IMR-90 (cell line): ENCODE measurements at regions not wholly inside any gene's neighbourhood (a gene's known extent, or its start where the extent isn't known, plus 50 kb on each side); places are given as distances from the start of the nearest gene placed in this dataset.

ENCODE experiments used
- BHLHE40 ChIP-seq: fragments of 150-350 bp; IDR thresholded peaks from 2 replicates; pipeline ENCODE4 v1.6.1; 2016; ENCODE audit warnings: mild to moderate bottlenecking, low read depth, low read length
- CEBPB ChIP-seq: IDR thresholded peaks from 2 replicates; pipeline ENCODE4 v1.6.1; 2012; ENCODE audit warnings: low read depth, low read length, improper control_type of control experiment
- CHD1 ChIP-seq: IDR thresholded peaks from 2 replicates; pipeline ENCODE4 v1.6.1; 2012; ENCODE audit warnings: low read depth, low read length, improper control_type of control experiment
- MAFK ChIP-seq: IDR thresholded peaks from 2 replicates; pipeline ENCODE4 v1.6.1; 2012; ENCODE audit warnings: low read depth, low read length, improper control_type of control experiment
- MAZ ChIP-seq: IDR thresholded peaks from 2 replicates; pipeline ENCODE4 v1.6.1; 2012; ENCODE audit warnings: low read depth, mild to moderate bottlenecking, low read length, improper control_type of control experiment, moderate library complexity, borderline replicate concordance
- MXI1 ChIP-seq: IDR thresholded peaks from 2 replicates; pipeline ENCODE4 v1.6.1; 2012; ENCODE audit warnings: low read depth, mild to moderate bottlenecking, low read length, moderate library complexity, borderline replicate concordance
- NFE2L2 ChIP-seq: fragments of 150-350 bp; IDR thresholded peaks from 2 replicates; pipeline ENCODE4 v1.6.1; 2016; ENCODE audit warnings: low read depth, mild to moderate bottlenecking, low read length
- POLR2A ChIP-seq: IDR thresholded peaks from 2 replicates; pipeline ENCODE4 v1.6.1; 2012; ENCODE audit warnings: mild to moderate bottlenecking, low read depth, low read length
- RAD21 ChIP-seq: IDR thresholded peaks from 2 replicates; pipeline ENCODE4 v1.6.1; 2012; ENCODE audit warnings: low read length, improper control_type of control experiment
- RFX5 ChIP-seq: IDR thresholded peaks from 2 replicates; pipeline ENCODE4 v1.8.0; 2012; ENCODE audit warnings: low read depth, mild to moderate bottlenecking, low read length, moderate library complexity
- SMC3 ChIP-seq: fragments of 150-350 bp; IDR thresholded peaks from 2 replicates; pipeline ENCODE4 v1.6.1; 2016; ENCODE audit warnings: low read depth, mild to moderate bottlenecking, antibody characterized with exemption, low read length, moderate library complexity
- TF ChIP-seq, protein P1 (sequence below): conservative IDR thresholded peaks from 2 replicates; pipeline ENCODE4 v1.5.1; 2012; ENCODE audit warnings: mild to moderate bottlenecking, low read depth, low read length, improper control_type of control experiment
- TF ChIP-seq, protein P2 (sequence below): fragments of 150-350 bp; IDR thresholded peaks from 2 replicates; pipeline ENCODE4 v1.6.1; 2017; ENCODE audit warnings: mild to moderate bottlenecking, antibody characterized with exemption, low read length, low read depth
- TF ChIP-seq, protein P3 (sequence below): fragments of 150-350 bp; IDR thresholded peaks from 2 replicates; pipeline ENCODE4 v1.6.1; 2016; ENCODE audit warnings: low read depth, mild to moderate bottlenecking, low read length, moderate library complexity, borderline replicate concordance

DNA sequence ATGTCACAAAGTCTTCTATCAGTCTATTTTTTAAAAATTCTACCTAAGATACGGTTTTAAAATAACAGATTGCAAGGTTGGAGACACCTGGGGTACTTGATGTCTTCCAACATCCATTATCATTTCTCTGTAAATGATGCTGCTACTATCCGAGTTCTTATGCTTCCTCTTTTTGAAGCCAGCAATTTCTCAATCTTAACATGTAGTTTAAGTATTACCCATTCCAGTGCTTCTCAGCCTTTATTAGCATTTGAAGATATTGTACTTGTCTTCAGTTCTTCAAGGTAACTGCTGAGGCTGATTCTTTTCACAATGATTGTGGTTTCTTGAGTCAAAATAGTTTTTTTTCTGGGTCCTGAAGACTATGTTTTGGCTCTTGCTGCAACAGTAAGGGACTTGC is 96.4 kb upstream of the SELENOP start:
- TF ChIP-seq, protein P1, sequence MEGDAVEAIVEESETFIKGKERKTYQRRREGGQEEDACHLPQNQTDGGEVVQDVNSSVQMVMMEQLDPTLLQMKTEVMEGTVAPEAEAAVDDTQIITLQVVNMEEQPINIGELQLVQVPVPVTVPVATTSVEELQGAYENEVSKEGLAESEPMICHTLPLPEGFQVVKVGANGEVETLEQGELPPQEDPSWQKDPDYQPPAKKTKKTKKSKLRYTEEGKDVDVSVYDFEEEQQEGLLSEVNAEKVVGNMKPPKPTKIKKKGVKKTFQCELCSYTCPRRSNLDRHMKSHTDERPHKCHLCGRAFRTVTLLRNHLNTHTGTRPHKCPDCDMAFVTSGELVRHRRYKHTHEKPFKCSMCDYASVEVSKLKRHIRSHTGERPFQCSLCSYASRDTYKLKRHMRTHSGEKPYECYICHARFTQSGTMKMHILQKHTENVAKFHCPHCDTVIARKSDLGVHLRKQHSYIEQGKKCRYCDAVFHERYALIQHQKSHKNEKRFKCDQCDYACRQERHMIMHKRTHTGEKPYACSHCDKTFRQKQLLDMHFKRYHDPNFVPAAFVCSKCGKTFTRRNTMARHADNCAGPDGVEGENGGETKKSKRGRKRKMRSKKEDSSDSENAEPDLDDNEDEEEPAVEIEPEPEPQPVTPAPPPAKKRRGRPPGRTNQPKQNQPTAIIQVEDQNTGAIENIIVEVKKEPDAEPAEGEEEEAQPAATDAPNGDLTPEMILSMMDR, result no peak
- TF ChIP-seq, protein P2, sequence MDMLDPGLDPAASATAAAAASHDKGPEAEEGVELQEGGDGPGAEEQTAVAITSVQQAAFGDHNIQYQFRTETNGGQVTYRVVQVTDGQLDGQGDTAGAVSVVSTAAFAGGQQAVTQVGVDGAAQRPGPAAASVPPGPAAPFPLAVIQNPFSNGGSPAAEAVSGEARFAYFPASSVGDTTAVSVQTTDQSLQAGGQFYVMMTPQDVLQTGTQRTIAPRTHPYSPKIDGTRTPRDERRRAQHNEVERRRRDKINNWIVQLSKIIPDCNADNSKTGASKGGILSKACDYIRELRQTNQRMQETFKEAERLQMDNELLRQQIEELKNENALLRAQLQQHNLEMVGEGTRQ, result no peak
- TF ChIP-seq SMC3 (no peak), POLR2A (no peak), RFX5 (no peak), MAFK (no peak), CHD1 (no peak), BHLHE40 (no peak), RAD21 (no peak), CEBPB (no peak), MXI1 (no peak), MAZ (no peak), NFE2L2 (no peak)
- TF ChIP-seq, protein P3, sequence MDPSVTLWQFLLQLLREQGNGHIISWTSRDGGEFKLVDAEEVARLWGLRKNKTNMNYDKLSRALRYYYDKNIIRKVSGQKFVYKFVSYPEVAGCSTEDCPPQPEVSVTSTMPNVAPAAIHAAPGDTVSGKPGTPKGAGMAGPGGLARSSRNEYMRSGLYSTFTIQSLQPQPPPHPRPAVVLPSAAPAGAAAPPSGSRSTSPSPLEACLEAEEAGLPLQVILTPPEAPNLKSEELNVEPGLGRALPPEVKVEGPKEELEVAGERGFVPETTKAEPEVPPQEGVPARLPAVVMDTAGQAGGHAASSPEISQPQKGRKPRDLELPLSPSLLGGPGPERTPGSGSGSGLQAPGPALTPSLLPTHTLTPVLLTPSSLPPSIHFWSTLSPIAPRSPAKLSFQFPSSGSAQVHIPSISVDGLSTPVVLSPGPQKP, result no peak
